DND-41 (cell line): ENCODE measurements at regions not wholly inside any gene's neighbourhood (a gene's known extent, or its start where the extent isn't known, plus 50 kb on each side); places are given as distances from the start of the nearest gene placed in this dataset.

Experiments
- ATAC-seq: fragments of 200-7000 bp; cut with Tn5 transposase; 3 replicates; pipeline ENCODE4 v1.9.1; 2021; ENCODE audit warnings: low read depth; ENCODE audit not compliant: insufficient read depth
- DNase-seq: peaks from one replicate; pipeline ENCODE4 v3.0.0-alpha.2; 2020
- H2AFZ ChIP-seq: 2 replicates; pipeline ENCODE4 v1.6.0; 2012; ENCODE audit warnings: low read depth, low read length
- H3K27ac ChIP-seq: 2 replicates; pipeline ENCODE4 v1.5.1; 2012; ENCODE audit warnings: low read length, inconsistent platforms
- H3K27me3 ChIP-seq: fragments of 200-600 bp; sonication (generic); 2 replicates; pipeline ENCODE4 v1.6.0; 2012; ENCODE audit warnings: low read length, mild to moderate bottlenecking, inconsistent platforms; ENCODE audit not compliant: insufficient read depth, poor library complexity
- H3K36me3 ChIP-seq: 2 replicates; pipeline ENCODE4 v1.5.1; 2012; ENCODE audit warnings: low read length, inconsistent platforms; ENCODE audit not compliant: insufficient read depth
- H3K4me1 ChIP-seq: 2 replicates; pipeline ENCODE4 v1.5.1; 2012; ENCODE audit warnings: mild to moderate bottlenecking, low read length; ENCODE audit not compliant: insufficient read depth
- H3K4me2 ChIP-seq: 2 replicates; pipeline ENCODE4 v1.6.0; 2012; ENCODE audit warnings: mild to moderate bottlenecking, moderate library complexity, low read length, inconsistent platforms; ENCODE audit not compliant: insufficient read depth
- H3K4me3 ChIP-seq, 2 experiments: fragments of 200-600 bp in 1 of 2; shearing (Covaris generic) in 1 of 2; 2 replicates each; pipeline ENCODE4 v1.5.1; 2012 to 2016; ENCODE audit warnings: inconsistent platforms in 2 of 2, low read length in 2 of 2, mild to moderate bottlenecking in 2 of 2, low read depth in 1 of 2, moderate library complexity in 1 of 2
- H3K79me2 ChIP-seq: 2 replicates; pipeline ENCODE4 v1.6.0; 2012; ENCODE audit warnings: low read length, inconsistent platforms; ENCODE audit not compliant: insufficient read depth
- H3K9ac ChIP-seq: 2 replicates; pipeline ENCODE4 v1.6.0; 2012; ENCODE audit warnings: low read depth, mild to moderate bottlenecking, inconsistent platforms, low read length, moderate library complexity
- H3K9me3 ChIP-seq: 2 replicates; pipeline ENCODE4 v1.5.1; 2012; ENCODE audit warnings: low read length, moderate library complexity, mild to moderate bottlenecking, inconsistent platforms; ENCODE audit not compliant: insufficient read depth, severe bottlenecking
- H4K20me1 ChIP-seq: 2 replicates; pipeline ENCODE4 v1.6.0; 2012; ENCODE audit warnings: low read length; ENCODE audit not compliant: insufficient read depth
- EZH2 ChIP-seq: IDR thresholded peaks from 3 replicates; pipeline ENCODE4 v1.6.1; 2012; ENCODE audit warnings: borderline replicate concordance, low read depth, mild to moderate bottlenecking, moderate library complexity, low read length, inconsistent platforms; ENCODE audit not compliant: severe bottlenecking
- TF ChIP-seq, protein P1 (sequence below): IDR thresholded peaks from 2 replicates; pipeline ENCODE4 v1.5.1; 2012; ENCODE audit warnings: borderline replicate concordance, low read length, moderate library complexity, mild to moderate bottlenecking; ENCODE audit not compliant: poor library complexity, severe bottlenecking; ENCODE audit errors: extremely low read depth

DNA sequence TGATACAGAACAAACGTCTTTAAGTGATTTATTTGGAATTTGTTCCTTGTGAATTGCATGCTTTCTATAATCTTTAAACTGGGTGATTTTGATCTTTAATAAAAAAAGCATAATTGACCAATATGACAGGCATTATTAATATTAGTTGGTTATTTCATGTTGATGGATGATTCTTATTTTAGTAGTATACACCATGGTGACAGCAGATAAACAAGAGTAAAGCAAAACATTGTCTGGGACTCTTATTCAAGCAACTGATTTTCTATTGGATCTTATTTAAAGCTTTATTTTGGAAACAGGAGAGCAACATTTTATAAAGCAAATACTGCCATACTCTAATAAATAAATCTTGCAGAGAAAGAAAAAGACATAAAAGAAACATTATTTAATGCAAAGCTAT is 591.4 kb upstream of the GNPDA2 start:
- Histone ChIP-seq H4K20me1 (no peaks in the 10 kb centered on the region), H3K36me3 (no peaks in the 10 kb centered on the region), H3K27me3 (no peaks in the 10 kb centered on the region), H3K9ac (no peak overlapping the region), H3K27ac (no peak overlapping the region), H3K9me3 (no peaks in the 10 kb centered on the region), H3K4me3 (no peak overlapping the region), H3K4me2 (no peak overlapping the region), H3K4me1 (no peaks in the 10 kb centered on the region), H3K79me2 (no peaks in the 10 kb centered on the region), H2AFZ (no peak overlapping the region)
- DNase-seq = no peak
- ATAC-seq = no peak
- TF ChIP-seq EZH2 = no peak
- TF ChIP-seq, protein P1, sequence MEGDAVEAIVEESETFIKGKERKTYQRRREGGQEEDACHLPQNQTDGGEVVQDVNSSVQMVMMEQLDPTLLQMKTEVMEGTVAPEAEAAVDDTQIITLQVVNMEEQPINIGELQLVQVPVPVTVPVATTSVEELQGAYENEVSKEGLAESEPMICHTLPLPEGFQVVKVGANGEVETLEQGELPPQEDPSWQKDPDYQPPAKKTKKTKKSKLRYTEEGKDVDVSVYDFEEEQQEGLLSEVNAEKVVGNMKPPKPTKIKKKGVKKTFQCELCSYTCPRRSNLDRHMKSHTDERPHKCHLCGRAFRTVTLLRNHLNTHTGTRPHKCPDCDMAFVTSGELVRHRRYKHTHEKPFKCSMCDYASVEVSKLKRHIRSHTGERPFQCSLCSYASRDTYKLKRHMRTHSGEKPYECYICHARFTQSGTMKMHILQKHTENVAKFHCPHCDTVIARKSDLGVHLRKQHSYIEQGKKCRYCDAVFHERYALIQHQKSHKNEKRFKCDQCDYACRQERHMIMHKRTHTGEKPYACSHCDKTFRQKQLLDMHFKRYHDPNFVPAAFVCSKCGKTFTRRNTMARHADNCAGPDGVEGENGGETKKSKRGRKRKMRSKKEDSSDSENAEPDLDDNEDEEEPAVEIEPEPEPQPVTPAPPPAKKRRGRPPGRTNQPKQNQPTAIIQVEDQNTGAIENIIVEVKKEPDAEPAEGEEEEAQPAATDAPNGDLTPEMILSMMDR = no peak

DNA sequence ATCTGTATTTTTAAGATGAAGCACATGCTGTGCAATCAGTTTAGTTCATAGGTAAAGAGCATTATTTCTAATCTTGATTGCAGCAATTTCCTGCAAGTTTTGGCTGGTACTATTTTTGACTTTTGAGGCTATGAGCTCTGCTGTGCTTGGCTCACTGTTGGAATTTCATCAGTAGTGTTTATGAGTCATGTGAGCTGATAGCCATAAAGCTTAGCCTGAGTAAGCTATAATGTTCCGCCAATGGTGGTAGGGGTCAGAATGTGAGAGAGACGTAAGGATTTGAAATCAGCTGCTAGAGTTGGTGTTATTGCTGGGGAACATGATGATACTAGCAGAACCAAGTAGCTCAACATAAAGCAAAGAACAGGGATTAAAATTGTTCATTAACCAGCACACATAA is 590.9 kb upstream of the GNPDA2 start:
- Histone ChIP-seq H3K9ac (no peak overlapping the region), H2AFZ (no peak overlapping the region), H3K4me3 (no peak overlapping the region), H3K27me3 (no peaks in the 10 kb centered on the region), H3K4me1 (no peaks in the 10 kb centered on the region), H4K20me1 (no peaks in the 10 kb centered on the region), H3K36me3 (no peaks in the 10 kb centered on the region), H3K27ac (no peak overlapping the region), H3K79me2 (no peaks in the 10 kb centered on the region), H3K9me3 (no peaks in the 10 kb centered on the region), H3K4me2 (no peak overlapping the region)
- ATAC-seq = no peak
- TF ChIP-seq, protein P1 = no peak
- TF ChIP-seq EZH2 = no peak
- DNase-seq = no peak

DNA sequence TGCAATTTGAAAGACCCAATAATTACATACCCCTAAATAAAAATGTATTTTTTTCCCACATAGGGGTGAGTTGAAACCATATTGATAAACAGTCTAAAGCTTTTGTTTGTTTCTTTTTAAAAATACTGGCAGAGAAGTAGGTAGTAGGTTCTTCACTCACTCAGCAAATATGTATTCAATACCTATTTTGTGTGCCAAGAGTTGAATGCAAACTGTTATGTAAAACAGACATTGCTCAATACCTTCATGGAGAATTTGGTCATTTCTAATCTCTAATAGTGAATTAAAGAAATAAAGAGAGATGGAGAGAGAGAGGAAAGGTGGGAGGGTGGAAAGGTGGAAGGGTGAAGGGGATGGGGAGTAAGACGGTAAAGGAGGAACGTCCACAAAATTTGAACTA is 589.9 kb upstream of the GNPDA2 start:
- Histone ChIP-seq H3K4me2 (no peak overlapping the region), H3K9ac (no peak overlapping the region), H3K27ac (no peak overlapping the region), H3K27me3 (no peaks in the 10 kb centered on the region), H3K36me3 (no peaks in the 10 kb centered on the region), H3K4me3 (no peak overlapping the region), H4K20me1 (no peaks in the 10 kb centered on the region), H3K9me3 (no peaks in the 10 kb centered on the region), H2AFZ (no peak overlapping the region), H3K79me2 (no peaks in the 10 kb centered on the region), H3K4me1 (no peaks in the 10 kb centered on the region)
- no peak for ATAC-seq
- TF ChIP-seq EZH2 = no peak
- TF ChIP-seq, protein P1 = no peak
- DNase-seq = no peak

DNA sequence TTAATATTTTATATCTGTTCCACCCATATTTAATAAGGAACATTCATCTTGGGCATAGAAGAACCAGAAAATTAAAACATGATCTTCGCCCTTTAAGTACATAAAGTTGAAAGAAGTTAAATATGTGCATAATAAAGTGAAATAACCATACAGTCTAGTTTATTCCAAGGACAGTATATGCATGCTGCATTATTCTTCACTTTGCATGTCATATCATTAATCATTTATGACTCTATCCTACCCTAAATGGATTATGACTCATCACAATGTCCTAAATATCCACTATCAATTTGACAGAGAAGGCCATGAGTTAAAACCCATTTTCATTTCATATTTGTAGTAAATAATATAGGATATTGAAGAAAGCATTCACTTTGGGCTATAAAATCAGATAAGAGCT is 576.5 kb upstream of the GNPDA2 start:
- Histone ChIP-seq H3K4me2 (no peak overlapping the region), H3K27ac (no peak overlapping the region), H3K36me3 (no peaks in the 10 kb centered on the region), H3K4me1 (no peaks in the 10 kb centered on the region), H3K4me3 (no peak overlapping the region), H2AFZ (no peak overlapping the region), H3K27me3 (no peaks in the 10 kb centered on the region), H3K9me3 (no peaks in the 10 kb centered on the region), H4K20me1 (no peaks in the 10 kb centered on the region), H3K79me2 (no peaks in the 10 kb centered on the region), H3K9ac (no peak overlapping the region)
- no peak for ATAC-seq
- DNase-seq = no peak
- TF ChIP-seq, protein P1 = no peak
- no peak for TF ChIP-seq EZH2
